HL-60/S4 treated with phorbol 12-myristate 13-acetate at 8.2 ng/mL for 4 days and 3 days (cell line): ENCODE measurements at regions not wholly inside any gene's neighbourhood (a gene's known extent, or its start where the extent isn't known, plus 50 kb on each side); places are given as distances from the start of the nearest gene placed in this dataset.
"Not testable (repeated sequence)": the region's sequence is repeated elsewhere in the genome, so short reads cannot be mapped to it uniquely, and the experiment has no call there.

Experiments used
- in situ Hi-C: fragments of 300-500 bp; cut with MboI; formaldehyde crosslinking; loops from 2 replicates; pipeline ENCODE4 v1.15.0; 2022; ENCODE audit warnings: low sequenced_read_pairs

- in situ Hi-C loops = no loop called here
Measured at GRCh38 chr14:21894003-21894897, 220.6 kb upstream of the OR4E1 start.

- in situ Hi-C loops = no loop called here
Measured at GRCh38 chr14:21891921-21892320, 218.3 kb upstream of the OR4E1 start.

GRCh38 chr14:21884995-21885394 is 211.4 kb upstream of the OR4E1 start:
- in situ Hi-C loops = no loop called here

- in situ Hi-C loops = no loop called here
Measured at GRCh38 chr14:21882226-21882625, 208.6 kb upstream of the OR4E1 start.

- in situ Hi-C loops = no loop called here
Measured at GRCh38 chr14:21880918-21881317, 207.3 kb upstream of the OR4E1 start.

- in situ Hi-C loops = no loop called here
Measured at GRCh38 chr14:21875791-21876190, 202.2 kb upstream of the OR4E1 start.

- in situ Hi-C loops = no loop called here
Measured at GRCh38 chr14:21874946-21875345, 201.3 kb upstream of the OR4E1 start.

GRCh38 chr14:21874167-21874566 is 200.5 kb upstream of the OR4E1 start:
- in situ Hi-C loops = no loop called here

GRCh38 chr14:21868442-21869046 is 194.9 kb upstream of the OR4E1 start:
- in situ Hi-C loops = no loop called here

GRCh38 chr14:21867541-21867940 is 193.9 kb upstream of the OR4E1 start:
- in situ Hi-C loops = no loop called here

GRCh38 chr14:21866479-21866878 is 192.9 kb upstream of the OR4E1 start:
- in situ Hi-C loops = no loop called here

- in situ Hi-C loops = no loop called here
Measured at GRCh38 chr14:21863289-21863688, 189.7 kb upstream of the OR4E1 start.

- in situ Hi-C loops = no loop called here
Measured at GRCh38 chr14:21861153-21861552, 187.5 kb upstream of the OR4E1 start.

- in situ Hi-C loops = no loop called here
Measured at GRCh38 chr14:21860172-21860571, 186.6 kb upstream of the OR4E1 start.

- in situ Hi-C loops = no loop called here
Measured at GRCh38 chr14:21852775-21853174, 179.2 kb upstream of the OR4E1 start.

- in situ Hi-C loops = no loop called here
Measured at GRCh38 chr14:21852061-21852664, 178.5 kb upstream of the OR4E1 start.

- in situ Hi-C loops = not testable (repeated sequence)
Measured at GRCh38 chr14:21846902-21847301, 173.3 kb upstream of the OR4E1 start.

- in situ Hi-C loops = no loop called here
Measured at GRCh38 chr14:21846227-21846885, 172.7 kb upstream of the OR4E1 start.

- in situ Hi-C loops = no loop called here
Measured at GRCh38 chr14:21840765-21841164, 167.1 kb upstream of the OR4E1 start.

GRCh38 chr14:21833836-21834235 is 160.2 kb upstream of the OR4E1 start:
- in situ Hi-C loops = no loop called here

GRCh38 chr14:21825845-21826244 is 152.2 kb upstream of the OR4E1 start:
- in situ Hi-C loops = no loop called here
